Karpas-422 (cell line): ENCODE measurements at regions not wholly inside any gene's neighbourhood (a gene's known extent, or its start where the extent isn't known, plus 50 kb on each side); places are given as distances from the start of the nearest gene placed in this dataset.
A peak's percentile ranks its signal among the peaks of the same experiment; 100 is the strongest.

Experiments used
- DNase-seq: peaks from one replicate; pipeline ENCODE4 v3.0.0-alpha.2; 2015
- H2AFZ ChIP-seq: fragments of 200-600 bp; sonication (generic); 2 replicates; pipeline ENCODE4 v1.6.1; 2014; ENCODE audit warnings: antibody characterized with exemption, low read length, mixed read lengths
- H3K27ac ChIP-seq: fragments of 200-600 bp; sonication (generic); 2 replicates; pipeline ENCODE4 v1.5.1; 2014; ENCODE audit warnings: mild to moderate bottlenecking, low read length, moderate library complexity
- H3K27me3 ChIP-seq: fragments of 200-600 bp; sonication (generic); 2 replicates; pipeline ENCODE4 v1.6.1; 2014; ENCODE audit warnings: low read length, mixed read lengths
- H3K36me3 ChIP-seq: fragments of 200-600 bp; sonication (generic); 2 replicates; pipeline ENCODE4 v1.6.1; 2014; ENCODE audit warnings: low read length, mixed read lengths; ENCODE audit not compliant: insufficient read depth
- H3K4me1 ChIP-seq: fragments of 200-600 bp; sonication (generic); 2 replicates; pipeline ENCODE4 v1.6.1; 2014; ENCODE audit warnings: mild to moderate bottlenecking, low read length, mixed read lengths
- H3K4me2 ChIP-seq: fragments of 200-600 bp; sonication (generic); 2 replicates; pipeline ENCODE4 v1.6.1; 2014; ENCODE audit warnings: low read length, low read depth, mild to moderate bottlenecking; ENCODE audit not compliant: poor library complexity, severe bottlenecking
- H3K4me3 ChIP-seq: fragments of 200-600 bp; sonication (generic); 2 replicates; pipeline ENCODE4 v1.5.1; 2014; ENCODE audit warnings: mild to moderate bottlenecking, antibody characterized with exemption, low read length, mixed read lengths
- H3K79me2 ChIP-seq: fragments of 200-600 bp; sonication (generic); 2 replicates; pipeline ENCODE4 v1.6.1; 2014; ENCODE audit warnings: mild to moderate bottlenecking, low read length, mixed read lengths
- H3K9ac ChIP-seq: fragments of 200-600 bp; sonication (generic); 2 replicates; pipeline ENCODE4 v1.6.0; 2014; ENCODE audit warnings: low read length
- H3K9me2 ChIP-seq: fragments of 200-600 bp; sonication (generic), shearing (Covaris generic); replicated peaks from 2 replicates; pipeline ENCODE4 v1.6.0; 2014; ENCODE audit warnings: mild to moderate bottlenecking, low read length, moderate library complexity; ENCODE audit not compliant: insufficient read depth
- H3K9me3 ChIP-seq: fragments of 300-700, 200-600 bp; sonication (generic); 2 replicates; pipeline ENCODE4 v1.6.1; 2014; ENCODE audit warnings: low read length, mixed read lengths
- H4K20me1 ChIP-seq: fragments of 200-600 bp; sonication (generic); 2 replicates; pipeline ENCODE4 v1.6.1; 2014; ENCODE audit warnings: mild to moderate bottlenecking, antibody characterized with exemption, low read length, low read depth; ENCODE audit not compliant: insufficient read depth

- Histone ChIP-seq H3K4me1 (peaks cover 19% of the 10 kb centered on the region), H3K9me3 (no peaks in the 10 kb centered on the region)
These were observed 122.8 kb upstream of the DST start for GRCh38 chr6:56765494-56765893.

GRCh38 chr6:56764081-56764566 is 121.4 kb upstream of the DST start:
- no peaks in the 10 kb centered on the region for H3K79me2 ChIP-seq

More at GRCh38 chr6:56765494-56765893, 122.8 kb upstream of the DST start:
- H3K9me2 ChIP-seq, result no peaks in the 10 kb centered on the region
- no peaks in the 10 kb centered on the region for H3K36me3 ChIP-seq
- no peaks in the 10 kb centered on the region for H3K27me3 ChIP-seq
- no peak overlapping the region for H3K9ac ChIP-seq
- H4K20me1 ChIP-seq, result no peaks in the 10 kb centered on the region
- no peak overlapping the region for H3K4me2 ChIP-seq
- no peak overlapping the region for H2AFZ ChIP-seq
- no peaks in the 10 kb centered on the region for H3K79me2 ChIP-seq
- no peak overlapping the region for H3K27ac ChIP-seq
- no peak for DNase-seq
- no peak overlapping the region for H3K4me3 ChIP-seq

GRCh38 chr6:56761651-56762050 is 119.0 kb upstream of the DST start:
- Histone ChIP-seq H3K27me3 (no peaks in the 10 kb centered on the region), H2AFZ (no peak overlapping the region; the same call in 1 of the 2 replicates), H3K9ac (no peak overlapping the region), H3K4me3 (no peak overlapping the region), H3K79me2 (no peaks in the 10 kb centered on the region), H3K36me3 (no peaks in the 10 kb centered on the region), H4K20me1 (no peaks in the 10 kb centered on the region), H3K27ac (peak overlapping the region; percentile 90; the same call in 1 of the 2 replicates), H3K9me3 (no peaks in the 10 kb centered on the region), H3K4me2 (no peak overlapping the region), H3K9me2 (no peaks in the 10 kb centered on the region), H3K4me1 (peaks cover 54% of the 10 kb centered on the region)
- no peak for DNase-seq

More at GRCh38 chr6:56764081-56764566, 121.4 kb upstream of the DST start:
- H3K9ac ChIP-seq, result no peak overlapping the region
- peaks cover 33% of the 10 kb centered on the region for H3K4me1 ChIP-seq
- no peaks in the 10 kb centered on the region for H3K36me3 ChIP-seq
- H4K20me1 ChIP-seq, result no peaks in the 10 kb centered on the region
- no peaks in the 10 kb centered on the region for H3K9me2 ChIP-seq
- DNase-seq, result peak; percentile 67
- no peaks in the 10 kb centered on the region for H3K9me3 ChIP-seq
- H3K27me3 ChIP-seq, result no peaks in the 10 kb centered on the region
- no peak overlapping the region for H3K4me3 ChIP-seq
- H3K4me2 ChIP-seq, result no peak overlapping the region
- no peak overlapping the region for H3K27ac ChIP-seq
- no peak overlapping the region for H2AFZ ChIP-seq

- no peaks in the 10 kb centered on the region for H3K79me2 ChIP-seq
- H3K9me2 ChIP-seq, result no peaks in the 10 kb centered on the region
- H3K27me3 ChIP-seq, result no peaks in the 10 kb centered on the region
- no peaks in the 10 kb centered on the region for H3K36me3 ChIP-seq
- no peaks in the 10 kb centered on the region for H4K20me1 ChIP-seq
- no peak overlapping the region for H3K4me3 ChIP-seq
- DNase-seq, result peak; percentile 41
- peak overlapping the region; percentile 57 for H3K4me2 ChIP-seq
- H3K4me1 ChIP-seq, result peaks cover 55% of the 10 kb centered on the region
- H3K9me3 ChIP-seq, result no peaks in the 10 kb centered on the region
- H3K27ac ChIP-seq, result peak overlapping the region; percentile 90
- H3K9ac ChIP-seq, result no peak overlapping the region
- peak overlapping the region; percentile 45; the same call in 1 of the 2 replicates for H2AFZ ChIP-seq
These were observed 118.2 kb upstream of the DST start for GRCh38 chr6:56760842-56761241.

- no peaks in the 10 kb centered on the region for H3K9me3 ChIP-seq
- H4K20me1 ChIP-seq, result no peaks in the 10 kb centered on the region
- H3K27ac ChIP-seq, result peak overlapping the region; percentile 90
- H3K4me3 ChIP-seq, result 0 out of 2 replicates have a peak overlapping the region, but pooled peaks have one; percentile 40
- H3K9ac ChIP-seq, result peak overlapping the region; percentile 45
- no peak overlapping the region for H2AFZ ChIP-seq
- peak overlapping the region; percentile 57 for H3K4me2 ChIP-seq
- peak; percentile 85 for DNase-seq
- H3K79me2 ChIP-seq, result no peaks in the 10 kb centered on the region
- no peaks in the 10 kb centered on the region for H3K27me3 ChIP-seq
- H3K4me1 ChIP-seq, result peaks cover 55% of the 10 kb centered on the region
- no peaks in the 10 kb centered on the region for H3K9me2 ChIP-seq
- no peaks in the 10 kb centered on the region for H3K36me3 ChIP-seq
These were observed 116.8 kb upstream of the DST start for GRCh38 chr6:56759521-56759920.

GRCh38 chr6:56758553-56758952 is 115.9 kb upstream of the DST start:
- Histone ChIP-seq H3K4me1 (peaks cover 53% of the 10 kb centered on the region), H3K79me2 (no peaks in the 10 kb centered on the region), H4K20me1 (no peaks in the 10 kb centered on the region), H3K9ac (no peak overlapping the region), H3K4me3 (no peak overlapping the region), H3K36me3 (no peaks in the 10 kb centered on the region), H3K27ac (peak overlapping the region; percentile 90), H3K27me3 (no peaks in the 10 kb centered on the region), H3K4me2 (peak overlapping the region; percentile 57), H2AFZ (no peak overlapping the region; the same call in 1 of the 2 replicates), H3K9me2 (no peaks in the 10 kb centered on the region), H3K9me3 (no peaks in the 10 kb centered on the region)
- peak; percentile 51 for DNase-seq

GRCh38 chr6:56758120-56758519 is 115.4 kb upstream of the DST start:
- Histone ChIP-seq H2AFZ (peak overlapping the region; percentile 9; the same call in 1 of the 2 replicates), H3K4me3 (no peak overlapping the region), H3K79me2 (no peaks in the 10 kb centered on the region), H3K27me3 (no peaks in the 10 kb centered on the region), H4K20me1 (no peaks in the 10 kb centered on the region), H3K4me2 (peak overlapping the region; percentile 57), H3K27ac (peak overlapping the region; percentile 90), H3K9me2 (no peaks in the 10 kb centered on the region), H3K36me3 (no peaks in the 10 kb centered on the region), H3K9ac (no peak overlapping the region), H3K4me1 (peaks cover 53% of the 10 kb centered on the region), H3K9me3 (no peaks in the 10 kb centered on the region)
- peak; percentile 68 for DNase-seq

- Histone ChIP-seq H3K4me2 (peak overlapping the region; percentile 57), H3K79me2 (no peaks in the 10 kb centered on the region), H4K20me1 (no peaks in the 10 kb centered on the region)
These were observed 114.9 kb upstream of the DST start for GRCh38 chr6:56757588-56757984.

More at GRCh38 chr6:56757588-56757984, 114.9 kb upstream of the DST start:
- Histone ChIP-seq H3K27ac (peak overlapping the region; percentile 90), H3K36me3 (no peaks in the 10 kb centered on the region), H3K9me2 (no peaks in the 10 kb centered on the region), H3K27me3 (no peaks in the 10 kb centered on the region), H3K4me1 (peaks cover 53% of the 10 kb centered on the region), H3K4me3 (no peak overlapping the region), H3K9me3 (no peaks in the 10 kb centered on the region), H3K9ac (no peak overlapping the region), H2AFZ (peak overlapping the region; percentile 15; the same call in 1 of the 2 replicates)
- DNase-seq, result peak; percentile 72
